Testis (tissue), 2 donors: ENCODE measurements at regions not wholly inside any gene's neighbourhood (a gene's known extent, or its start where the extent isn't known, plus 50 kb on each side); places are given as distances from the start of the nearest gene placed in this dataset.

Experiments used
- DNase-seq: peaks from one replicate; pipeline ENCODE4 v3.0.0-alpha.2; 2019
- H3K27ac ChIP-seq, 2 donors: fragments of 200-600 bp; sonication (generic); one replicate each; pipeline ENCODE4 v1.5.1; 2019
- H3K27me3 ChIP-seq: fragments of 200-600 bp; sonication (generic); one replicate; pipeline ENCODE4 v1.5.1; 2019
- H3K36me3 ChIP-seq: fragments of 200-600 bp; sonication (generic); one replicate; pipeline ENCODE4 v1.5.1; 2017; ENCODE audit warnings: low read depth; ENCODE audit errors: missing control alignments
- H3K4me1 ChIP-seq: fragments of 200-600 bp; sonication (generic); one replicate; pipeline ENCODE4 v1.5.1; 2019
- H3K4me3 ChIP-seq, 2 donors: fragments of 200-600 bp; sonication (generic); one replicate each; pipeline ENCODE4 v1.5.1; 2017 to 2019
- H3K9me3 ChIP-seq: fragments of 200-600 bp; sonication (generic); one replicate; pipeline ENCODE4 v1.5.1; 2017
- CTCF ChIP-seq, 3 experiments: fragments of 450-650 bp in 2 of 3; fragments of 200-600 bp in 1 of 3; sonication (generic) in 1 of 3; IDR thresholded peaks; one replicate each; pipeline ENCODE4 v1.5.1; 2016 to 2019; ENCODE audit warnings: antibody characterized with exemption in 3 of 3, mild to moderate bottlenecking in 2 of 3, moderate library complexity in 1 of 3
- POLR2A ChIP-seq: fragments of 450-650 bp; IDR thresholded peaks from one replicate; pipeline ENCODE4 v1.6.1; 2017; ENCODE audit warnings: antibody characterized with exemption, mild to moderate bottlenecking, moderate library complexity
- WGBS, 2 donors: methylation state at CpG; one replicate each; pipeline ENCODE4 v1.1.5; 2018; 5-methylcytosine and 5-hydroxymethylcytosine counted together
- intact Hi-C: fragments of 100-400 bp; cut with DNase I; formaldehyde crosslinking; loops from one replicate; pipeline ENCODE4 v1.15.1; 2023; ENCODE audit warnings: low total_unique reads

- H3K36me3 ChIP-seq, result no peaks in the 10 kb centered on the region
- H3K4me3 ChIP-seq, result no peak overlapping the region
- 76 to 78% methylated on average over 4 of the region's 4 CpGs for WGBS, 2 donors
- no peak for DNase-seq
- intact Hi-C loops, result no loop called here
- no peaks in the 10 kb centered on the region for H3K9me3 ChIP-seq
- TF ChIP-seq POLR2A (no peak), CTCF (IDR thresholded peaks at IDR 0.05) (no peak)
- H3K4me1 ChIP-seq, result no peaks in the 10 kb centered on the region
- H3K27me3 ChIP-seq, result no peaks in the 10 kb centered on the region
- no peak overlapping the region for H3K27ac ChIP-seq
Observed at GRCh38 chr9:118993965-118994364, 375.3 kb downstream of the BRINP1 start.

DNA sequence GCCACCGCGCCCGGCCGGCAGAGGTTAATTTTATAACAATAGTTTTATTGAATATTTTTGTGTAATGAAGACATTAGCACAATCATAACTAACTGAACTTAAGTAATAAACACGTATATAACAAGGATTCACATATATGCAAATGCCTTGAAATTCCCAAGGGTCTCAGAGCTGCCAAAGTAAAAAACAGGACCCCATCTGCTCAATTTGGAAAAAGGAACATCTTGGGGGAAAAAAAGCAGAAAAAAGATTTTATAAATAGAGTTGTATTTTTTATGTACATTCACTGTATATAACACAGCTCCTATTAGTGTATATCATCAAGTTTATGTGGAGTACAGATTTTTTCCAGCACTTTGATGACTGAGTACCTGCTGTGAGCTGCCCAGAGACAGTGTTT, 366.7 kb downstream of the BRINP1 start:
- 86 to 91% methylated on average over 5 of the region's 5 CpGs for WGBS, 2 donors
- intact Hi-C loops, result no loop called here
- no peak overlapping the region for H3K4me3 ChIP-seq
- H3K27me3 ChIP-seq, result no peaks in the 10 kb centered on the region
- no peaks in the 10 kb centered on the region for H3K9me3 ChIP-seq
- H3K4me1 ChIP-seq, result no peaks in the 10 kb centered on the region
- DNase-seq, result no peak
- no peak overlapping the region for H3K27ac ChIP-seq
- H3K36me3 ChIP-seq, result no peaks in the 10 kb centered on the region
- TF ChIP-seq CTCF (IDR thresholded peaks at IDR 0.05) (no peak), POLR2A (no peak)

DNA sequence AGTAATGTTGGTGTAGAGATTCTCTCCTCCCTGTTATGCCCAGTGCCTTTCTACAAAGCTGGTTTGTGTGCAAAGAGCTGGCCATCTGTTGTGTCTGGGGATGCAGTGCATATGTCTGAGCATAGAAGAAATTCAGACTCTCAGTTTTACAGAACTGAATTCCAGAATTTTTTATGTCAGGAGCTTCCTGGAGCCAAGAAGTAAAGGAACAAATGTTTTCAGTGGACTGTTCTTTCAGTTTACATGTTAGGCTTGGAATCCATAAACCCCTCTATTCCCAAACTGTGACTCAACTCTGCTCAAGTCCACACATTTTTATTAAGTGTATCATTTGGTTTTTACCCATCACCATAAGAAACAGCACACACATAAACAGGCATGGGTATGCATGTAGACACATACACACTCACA, 366.0 kb downstream of the BRINP1 start:
- no peaks in the 10 kb centered on the region for H3K36me3 ChIP-seq
- no peaks in the 10 kb centered on the region for H3K9me3 ChIP-seq
- intact Hi-C loops, result no loop called here
- H3K27me3 ChIP-seq, result no peaks in the 10 kb centered on the region
- no peaks in the 10 kb centered on the region for H3K4me1 ChIP-seq
- TF ChIP-seq POLR2A (no peak), CTCF (IDR thresholded peaks at IDR 0.05) (no peak)
- no peak for DNase-seq
- H3K4me3 ChIP-seq, result no peak overlapping the region
- H3K27ac ChIP-seq, result peak overlapping the region in 1 of 2 donors; percentile 23

GRCh38 chr9:119003882-119004617, 365.2 kb downstream of the BRINP1 start:
- no peak for TF ChIP-seq POLR2A
- no peak for TF ChIP-seq CTCF (IDR thresholded peaks at IDR 0.05)
- WGBS, 2 donors, result 65 to 68% methylated on average over 2 of the region's 2 CpGs

DNA sequence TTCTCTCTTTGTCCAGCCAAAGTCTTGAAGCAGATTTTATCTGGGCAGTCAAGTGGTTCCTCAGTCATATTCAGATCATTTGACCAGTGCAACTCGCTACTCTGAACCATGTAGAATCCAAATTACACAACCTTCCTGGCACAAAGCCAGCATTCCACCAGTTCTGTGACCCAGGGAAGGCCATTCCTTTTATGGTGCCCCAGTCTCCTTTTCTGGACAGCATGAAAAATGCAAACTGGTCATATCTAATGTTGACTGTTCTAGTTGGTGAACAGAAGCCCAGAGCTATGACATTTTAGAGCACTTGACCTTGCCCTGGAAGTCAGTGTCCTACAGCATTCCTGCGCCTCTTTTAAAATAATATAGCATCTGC, 364.6 kb downstream of the BRINP1 start:
- peak; percentile 70 for DNase-seq
- no peak overlapping the region for H3K27ac ChIP-seq
- intact Hi-C loops, result no loop called here

More at GRCh38 chr9:119003882-119004617, 365.2 kb downstream of the BRINP1 start:
- Histone ChIP-seq H3K27me3 (no peaks in the 10 kb centered on the region), H3K4me1 (no peaks in the 10 kb centered on the region), H3K4me3 (no peak overlapping the region), H3K9me3 (no peaks in the 10 kb centered on the region), H3K36me3 (no peaks in the 10 kb centered on the region), H3K27ac (peak overlapping the region in 1 of 2 donors; percentile 23)
- intact Hi-C loops, result no loop called here
- DNase-seq, result no peak

More for the DNA sequence above, 364.6 kb downstream of the BRINP1 start:
- no peaks in the 10 kb centered on the region for H3K36me3 ChIP-seq
- TF ChIP-seq CTCF (IDR thresholded peaks at IDR 0.05), result no peak
- TF ChIP-seq POLR2A, result no peak
- no peak overlapping the region for H3K4me3 ChIP-seq
- H3K27me3 ChIP-seq, result no peaks in the 10 kb centered on the region
- whole genome bisulfite sequencing, 2 donors, result 33 to 39% methylated on average over 2 of the region's 2 CpGs
- H3K9me3 ChIP-seq, result no peaks in the 10 kb centered on the region
- no peaks in the 10 kb centered on the region for H3K4me1 ChIP-seq
